ENCODE measurements at regions not wholly inside any gene's neighbourhood (a gene's known extent, or its start where the extent isn't known, plus 50 kb on each side); places are given as distances from the start of the nearest gene placed in this dataset.

- no peak for TF ChIP-seq CTCF (conservative IDR thresholded peaks at IDR 0.05)
- Mint-ChIP-seq H3K4me3 (no peak overlapping the region), H3K9me3 (no peaks in the 10 kb centered on the region), H3K27ac (ENCODE audit: unreplicated experiment) (peak overlapping the region; percentile 10), H3K36me3 (ENCODE audit: low read depth) (no peaks in the 10 kb centered on the region), H3K4me1 (peaks cover 7% of the 10 kb centered on the region), H3K27me3 (ENCODE audit: low read depth) (no peaks in the 10 kb centered on the region)
- no peak for DNase-seq (ENCODE audit: low read depth, low spot score)
These were observed 81.0 kb upstream of the NMNAT3 start for GRCh38 chr3:139758654-139759291.

DNA sequence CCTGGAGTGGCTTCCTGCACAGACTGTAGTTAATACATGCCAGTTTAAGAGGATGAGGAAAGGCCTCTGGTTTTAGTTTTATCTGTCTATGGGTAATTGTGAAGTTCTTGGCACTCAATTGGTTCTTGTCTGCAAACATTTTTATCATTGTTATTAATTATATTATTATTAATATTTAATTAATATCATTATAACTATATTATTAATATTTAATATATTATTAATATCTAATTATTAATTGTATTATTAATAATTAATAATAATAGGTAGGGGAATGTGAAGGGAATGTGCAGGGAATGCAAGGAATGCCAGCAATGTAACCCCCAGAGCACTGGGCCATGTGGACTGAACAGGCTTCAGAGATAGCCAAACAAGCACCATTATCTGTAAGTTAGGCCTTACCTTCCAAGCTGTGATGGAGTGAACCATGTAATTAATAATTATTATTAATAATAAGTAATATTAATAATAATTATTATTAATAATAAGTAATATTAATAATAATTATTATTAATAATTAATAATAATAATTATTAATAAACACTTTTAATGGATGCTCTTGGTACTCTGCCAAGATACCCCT lies 79.8 kb upstream of the NMNAT3 start:
- H3K4me1 Mint-ChIP-seq = peaks cover 7% of the 10 kb centered on the region
- DNase-seq (ENCODE audit: low read depth, low spot score) = no peak
- no peak overlapping the region for H3K4me3 Mint-ChIP-seq
- no peak for TF ChIP-seq CTCF (conservative IDR thresholded peaks at IDR 0.05)
- H3K27ac Mint-ChIP-seq (ENCODE audit: unreplicated experiment) = no peak overlapping the region
- no peaks in the 10 kb centered on the region for H3K36me3 Mint-ChIP-seq (ENCODE audit: low read depth)
- H3K27me3 Mint-ChIP-seq (ENCODE audit: low read depth) = no peaks in the 10 kb centered on the region
- H3K9me3 Mint-ChIP-seq = no peaks in the 10 kb centered on the region

- Mint-ChIP-seq H3K4me1 (peaks cover 7% of the 10 kb centered on the region), H3K27me3 (ENCODE audit: low read depth) (no peaks in the 10 kb centered on the region), H3K27ac (ENCODE audit: unreplicated experiment) (no peak overlapping the region)
These were observed 78.8 kb upstream of the NMNAT3 start for GRCh38 chr3:139756529-139757103.

GRCh38 chr3:139755551-139755950 lies 77.8 kb upstream of the NMNAT3 start:
- Mint-ChIP-seq H3K4me3 (no peak overlapping the region), H3K36me3 (ENCODE audit: low read depth) (no peaks in the 10 kb centered on the region), H3K27ac (ENCODE audit: unreplicated experiment) (no peak overlapping the region), H3K4me1 (peaks cover 7% of the 10 kb centered on the region), H3K27me3 (ENCODE audit: low read depth) (no peaks in the 10 kb centered on the region), H3K9me3 (peaks cover 4% of the 10 kb centered on the region)
- TF ChIP-seq CTCF (conservative IDR thresholded peaks at IDR 0.05) = no peak
- DNase-seq (ENCODE audit: low read depth, low spot score) = no peak

More at GRCh38 chr3:139756529-139757103, 78.8 kb upstream of the NMNAT3 start:
- Mint-ChIP-seq H3K9me3 (no peaks in the 10 kb centered on the region), H3K36me3 (ENCODE audit: low read depth) (no peaks in the 10 kb centered on the region), H3K4me3 (no peak overlapping the region)
- no peak for TF ChIP-seq CTCF (conservative IDR thresholded peaks at IDR 0.05)
- DNase-seq (ENCODE audit: low read depth, low spot score) = no peak

- no peak overlapping the region for H3K27ac Mint-ChIP-seq (ENCODE audit: unreplicated experiment)
- TF ChIP-seq CTCF (conservative IDR thresholded peaks at IDR 0.05) = no peak
- H3K9me3 Mint-ChIP-seq = peaks cover 6% of the 10 kb centered on the region
- H3K4me3 Mint-ChIP-seq = no peak overlapping the region
- H3K4me1 Mint-ChIP-seq = no peaks in the 10 kb centered on the region
- H3K27me3 Mint-ChIP-seq (ENCODE audit: low read depth) = no peaks in the 10 kb centered on the region
- no peak for DNase-seq (ENCODE audit: low read depth, low spot score)
- no peaks in the 10 kb centered on the region for H3K36me3 Mint-ChIP-seq (ENCODE audit: low read depth)
These were observed 74.0 kb upstream of the NMNAT3 start for GRCh38 chr3:139751789-139752188.

Measured in neural crest cell (in vitro differentiated cells).